HG03571 (cell line): ENCODE measurements at regions not wholly inside any gene's neighbourhood (a gene's known extent, or its start where the extent isn't known, plus 50 kb on each side); places are given as distances from the start of the nearest gene placed in this dataset.

Experiments used
- ATAC-seq: cut with Tn5 transposase; IDR thresholded peaks from one replicate; pipeline ENCODE4 v1.9.1; 2021; ENCODE audit not compliant: unreplicated experiment

DNA sequence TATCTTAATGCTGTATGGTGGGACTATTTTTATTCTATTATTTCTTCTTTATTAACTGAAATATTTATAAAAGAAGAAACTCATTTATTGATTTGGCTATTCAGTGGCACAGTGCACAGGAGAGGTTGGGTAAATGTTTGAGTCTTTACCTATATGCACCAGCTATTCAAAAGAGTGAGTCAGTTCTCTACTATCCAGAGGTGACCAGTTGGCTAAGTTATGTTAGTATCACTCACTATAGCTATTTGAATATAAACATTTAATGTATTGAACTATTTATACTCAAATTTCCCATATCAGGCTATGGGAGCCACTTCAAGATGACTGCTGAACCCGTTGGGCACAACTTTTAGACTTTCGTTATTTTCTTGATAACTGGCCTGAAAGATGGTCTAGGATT lies 106.1 kb upstream of the VEGFC start:
- ATAC-seq = no peak

DNA sequence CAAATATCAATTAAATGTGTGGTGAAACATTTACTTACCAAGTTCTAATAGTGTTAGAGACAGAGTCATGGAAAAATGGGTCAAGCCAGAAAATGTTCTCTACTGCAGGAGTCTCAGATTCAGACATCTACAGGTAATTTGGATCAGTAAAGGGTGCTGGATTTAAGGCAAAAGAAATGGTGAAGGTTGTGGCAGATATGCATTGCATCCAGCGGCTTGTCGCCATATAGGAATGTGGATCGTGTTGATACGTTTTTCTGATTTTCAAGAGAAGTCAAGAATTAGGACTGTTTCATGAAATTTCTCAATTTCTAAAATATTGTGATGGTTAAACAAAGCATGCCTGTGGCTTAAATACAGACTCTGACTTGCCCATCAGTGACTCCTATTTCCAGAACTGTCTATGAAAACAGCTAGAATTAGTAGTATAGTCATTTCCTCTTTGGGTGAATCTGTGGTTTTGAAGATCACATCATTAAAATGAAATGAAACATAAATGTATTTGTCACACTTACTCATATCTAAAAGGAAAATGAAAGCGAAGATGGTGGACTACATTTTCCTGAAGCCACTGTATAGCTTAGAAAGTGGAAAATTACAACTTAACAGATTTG lies 110.1 kb upstream of the VEGFC start:
- peak; percentile 92 for ATAC-seq

DNA sequence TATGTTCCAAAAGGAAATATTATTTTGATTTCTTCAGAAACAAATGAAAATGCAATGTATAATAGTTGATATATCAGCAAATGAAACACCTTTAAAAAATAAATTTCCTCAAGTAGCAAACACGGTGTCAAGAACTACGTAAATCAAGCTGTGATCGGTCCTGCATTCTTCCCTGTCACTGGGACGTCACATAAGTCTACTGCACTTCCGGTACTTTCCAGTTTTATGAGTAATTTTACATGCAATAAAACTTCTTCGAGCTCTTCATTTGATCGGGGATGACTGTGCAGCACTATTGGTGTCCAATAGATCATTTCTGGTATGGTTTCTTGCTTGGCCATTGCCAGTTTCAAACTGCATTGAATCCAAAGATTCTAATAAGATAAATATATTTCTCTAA lies 114.0 kb upstream of the VEGFC start:
- ATAC-seq = no peak

DNA sequence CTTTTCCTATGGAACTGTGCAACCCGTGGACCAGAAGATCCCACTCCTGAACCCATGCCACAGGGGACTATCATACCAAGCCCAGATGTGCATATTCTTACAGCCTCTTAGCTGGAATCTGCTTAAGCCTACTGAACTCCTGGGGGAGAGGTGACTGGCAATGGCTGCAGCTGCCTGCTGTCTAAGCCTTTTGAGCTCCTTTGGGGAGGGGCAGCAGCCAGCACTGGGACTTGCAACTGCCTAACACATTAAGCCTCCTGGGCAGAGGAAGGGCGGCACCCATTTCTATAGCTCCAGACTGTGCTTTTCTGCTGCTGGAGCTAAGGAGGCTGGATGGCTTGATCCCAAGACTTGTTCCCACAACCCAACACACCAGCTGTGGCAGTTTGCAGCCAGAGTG lies 117.9 kb upstream of the VEGFC start:
- no peak for ATAC-seq

DNA sequence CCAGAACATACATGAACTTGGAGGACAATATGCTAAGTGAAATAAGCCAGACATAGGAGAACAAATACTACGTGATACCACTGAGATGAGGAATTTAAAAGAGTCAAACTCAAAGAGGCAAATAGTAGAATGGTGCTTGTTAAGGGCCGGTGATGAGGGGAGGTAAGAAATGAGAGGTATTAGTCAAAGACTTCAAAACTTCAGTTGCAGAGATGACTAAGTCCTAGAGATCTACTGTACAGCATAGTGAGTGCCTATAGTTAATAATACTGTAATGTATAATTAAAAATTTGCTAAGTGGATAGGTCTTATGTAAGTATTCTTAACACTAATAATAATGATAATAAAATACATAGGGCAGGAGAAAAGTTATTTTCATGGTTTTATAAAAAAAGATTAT lies 126.9 kb upstream of the VEGFC start:
- no peak for ATAC-seq

DNA sequence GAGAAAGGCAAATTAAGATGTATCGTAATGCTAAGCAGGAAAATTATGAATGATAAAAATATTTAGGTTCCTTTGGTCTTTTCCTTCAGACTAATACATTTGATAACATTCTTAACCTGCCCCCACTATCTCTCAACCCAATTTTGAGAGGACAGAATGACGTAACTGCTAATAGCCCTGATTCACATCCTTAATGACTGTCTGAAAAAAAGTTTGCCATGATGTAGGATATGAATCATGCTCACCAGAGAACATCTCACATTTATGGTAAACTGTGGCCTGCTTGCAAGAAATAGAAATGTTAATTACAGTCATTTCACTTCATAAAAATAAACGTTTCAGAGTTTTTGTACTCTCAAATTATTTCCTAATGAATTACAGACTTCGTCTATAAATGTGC lies 128.0 kb upstream of the VEGFC start:
- no peak for ATAC-seq

DNA sequence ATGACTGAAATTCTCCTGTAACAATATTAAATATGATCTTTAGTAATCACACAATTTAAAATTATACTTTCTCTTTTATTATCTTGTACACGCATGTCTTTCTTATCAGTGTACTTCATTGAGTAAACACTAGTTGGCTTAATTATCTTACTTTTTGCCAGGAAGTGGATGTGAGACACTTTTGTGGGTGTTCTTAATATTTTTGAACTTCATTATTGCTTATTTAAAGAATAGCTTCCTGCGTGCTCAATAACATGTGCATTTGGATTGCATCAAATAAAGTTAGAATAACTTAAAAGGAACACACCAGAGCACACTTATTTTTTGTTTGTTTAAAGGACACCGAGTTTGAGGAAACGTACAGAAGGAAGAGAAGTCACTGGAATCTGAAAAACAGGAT lies 128.5 kb upstream of the VEGFC start:
- no peak for ATAC-seq

DNA sequence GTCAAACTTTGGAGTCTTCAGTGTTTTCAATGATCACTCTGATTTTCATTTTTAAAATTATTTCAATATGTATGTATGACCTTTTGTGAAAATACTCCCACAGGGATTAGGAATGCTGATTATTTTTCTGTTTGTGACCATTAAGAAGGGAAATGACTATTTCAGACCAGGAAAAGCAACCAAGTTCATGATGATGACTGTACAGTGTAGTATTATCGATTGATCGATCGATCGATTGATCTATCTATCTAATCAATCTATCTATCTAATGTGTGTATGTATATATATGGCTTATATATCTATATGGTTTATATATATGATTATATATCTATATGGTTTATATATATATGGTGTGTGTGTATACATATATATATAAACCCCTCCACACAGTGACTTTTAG lies 131.5 kb upstream of the VEGFC start:
- no peak for ATAC-seq

DNA sequence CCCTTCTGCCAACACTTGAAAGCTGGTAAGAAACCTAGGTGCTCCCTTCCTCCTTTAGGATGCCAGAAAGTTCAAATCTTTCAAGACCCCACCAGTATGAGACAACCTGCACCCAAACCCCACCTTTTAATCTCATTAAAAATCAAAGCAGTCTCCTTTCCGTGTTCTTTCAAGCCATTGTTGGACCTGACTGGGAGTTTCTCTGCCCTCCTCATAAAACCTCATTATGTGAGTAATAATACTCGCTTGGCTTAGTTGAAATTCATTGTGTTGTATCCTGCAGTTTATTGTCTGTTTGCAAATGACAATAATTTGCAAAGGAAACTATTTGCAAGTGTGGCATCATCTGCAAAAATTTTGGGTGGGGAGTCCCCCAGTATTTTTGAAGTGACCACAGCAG lies 133.2 kb upstream of the VEGFC start:
- ATAC-seq = no peak

DNA sequence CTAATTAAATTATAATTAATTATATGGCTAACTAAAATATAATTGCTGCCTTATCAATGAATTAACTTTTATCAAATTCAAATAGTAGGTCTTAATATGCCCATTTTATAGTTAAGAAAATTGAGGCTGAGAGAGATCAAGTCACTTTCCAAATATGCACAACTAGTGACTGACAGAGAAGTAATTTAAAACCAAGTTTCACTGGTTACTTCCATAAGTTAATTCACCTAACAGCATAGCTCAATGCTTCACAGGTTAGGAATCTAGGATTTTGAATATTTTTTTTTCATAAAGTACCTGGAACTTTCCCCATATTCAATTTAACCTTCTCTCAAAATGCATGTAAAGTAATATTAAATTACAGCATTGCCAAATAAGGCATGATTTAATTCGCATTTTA lies 134.4 kb upstream of the VEGFC start:
- ATAC-seq = no peak

DNA sequence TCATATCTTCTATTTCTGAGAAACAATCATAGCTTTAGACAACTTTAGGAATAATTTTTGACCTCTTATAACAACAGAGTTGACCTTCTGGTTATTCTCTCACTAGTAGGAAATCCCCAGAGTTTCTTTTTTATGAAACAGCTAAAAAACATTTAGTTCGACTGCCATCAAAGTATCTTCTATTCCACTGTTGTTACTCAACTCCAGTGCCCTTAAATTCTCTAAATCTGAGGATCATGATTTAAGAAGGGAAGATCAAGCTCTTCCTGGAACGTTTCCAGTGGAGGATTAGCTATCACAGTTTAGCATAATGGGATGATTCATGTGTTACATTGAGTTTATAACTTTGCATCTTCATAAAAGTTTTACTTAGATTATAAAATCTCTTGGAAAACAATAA lies 134.9 kb upstream of the VEGFC start:
- ATAC-seq = no peak

DNA sequence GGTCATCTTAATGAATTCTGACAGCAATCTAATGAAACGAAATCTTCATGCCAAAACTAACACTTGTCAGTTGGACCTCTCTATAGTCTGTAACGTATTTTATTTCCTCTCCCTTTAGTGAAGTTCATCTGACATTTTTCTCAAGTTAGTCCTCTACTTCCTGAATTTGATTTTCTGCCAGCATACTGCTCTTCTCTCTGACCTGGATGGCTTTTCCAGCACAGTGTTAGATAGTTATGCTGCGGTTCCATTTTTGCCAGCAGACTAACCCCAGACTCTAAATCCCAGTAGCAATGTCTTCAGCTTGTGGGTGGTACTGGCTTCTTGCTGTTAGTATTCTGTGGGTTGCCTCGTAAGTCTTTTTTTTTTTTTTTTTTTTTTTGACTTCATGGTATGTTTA lies 146.7 kb upstream of the VEGFC start:
- ATAC-seq = no peak

DNA sequence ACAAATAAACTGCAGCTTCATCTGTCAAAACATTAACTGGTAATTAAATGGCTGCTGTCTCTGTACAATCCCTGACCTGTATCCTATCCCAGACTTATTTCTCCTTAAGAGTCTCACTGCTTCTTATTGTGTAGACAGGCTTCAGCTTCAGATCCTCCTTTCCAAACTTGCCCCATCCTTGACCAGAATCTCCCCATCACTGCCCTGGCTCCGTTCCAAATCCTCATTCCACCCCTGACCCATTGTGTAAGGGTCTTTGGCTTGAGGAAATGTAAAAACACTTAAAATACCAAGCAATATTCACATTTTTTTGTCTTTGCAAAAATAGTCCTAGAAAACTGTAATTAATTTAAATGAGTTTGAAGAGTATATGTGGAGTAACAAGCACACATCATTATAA lies 152.6 kb upstream of the VEGFC start:
- no peak for ATAC-seq

DNA sequence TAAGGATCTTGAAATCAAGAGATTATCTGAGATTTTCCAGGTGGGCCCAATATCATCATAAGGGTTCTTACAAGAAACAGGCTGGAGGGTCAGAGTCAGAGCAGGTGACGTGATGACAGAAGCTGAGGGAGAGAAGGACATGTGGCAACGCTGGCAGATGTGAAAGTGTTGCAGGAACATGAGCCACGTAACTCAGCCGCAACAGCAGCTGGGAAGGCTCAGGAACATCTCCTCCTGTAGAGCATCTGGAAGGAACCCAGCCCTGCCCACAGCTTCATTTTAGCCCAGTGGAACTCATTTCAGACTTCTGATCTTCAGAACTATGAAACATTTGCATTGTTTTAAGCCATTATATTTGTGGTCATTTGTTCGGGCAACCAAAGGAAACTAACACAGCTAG lies 156.3 kb upstream of the VEGFC start:
- ATAC-seq = no peak

DNA sequence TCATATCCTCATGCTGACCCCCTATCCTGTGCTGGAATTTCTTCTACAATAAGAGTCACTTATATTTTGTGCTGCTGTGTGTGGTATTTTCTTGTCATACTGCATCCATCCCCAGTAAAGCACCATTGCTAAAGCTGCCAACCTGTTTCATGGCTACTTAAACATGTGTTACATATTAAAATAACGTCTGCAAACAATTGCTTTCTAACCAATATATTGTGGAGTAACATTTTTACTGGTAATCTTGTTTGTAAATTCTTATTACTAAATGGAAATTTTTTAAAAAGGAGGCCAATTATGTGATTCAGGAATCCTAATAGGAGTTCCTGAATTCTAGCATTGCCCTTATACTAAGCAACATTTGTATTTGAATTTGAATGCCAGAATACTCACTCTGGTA lies 160.3 kb upstream of the VEGFC start:
- no peak for ATAC-seq

DNA sequence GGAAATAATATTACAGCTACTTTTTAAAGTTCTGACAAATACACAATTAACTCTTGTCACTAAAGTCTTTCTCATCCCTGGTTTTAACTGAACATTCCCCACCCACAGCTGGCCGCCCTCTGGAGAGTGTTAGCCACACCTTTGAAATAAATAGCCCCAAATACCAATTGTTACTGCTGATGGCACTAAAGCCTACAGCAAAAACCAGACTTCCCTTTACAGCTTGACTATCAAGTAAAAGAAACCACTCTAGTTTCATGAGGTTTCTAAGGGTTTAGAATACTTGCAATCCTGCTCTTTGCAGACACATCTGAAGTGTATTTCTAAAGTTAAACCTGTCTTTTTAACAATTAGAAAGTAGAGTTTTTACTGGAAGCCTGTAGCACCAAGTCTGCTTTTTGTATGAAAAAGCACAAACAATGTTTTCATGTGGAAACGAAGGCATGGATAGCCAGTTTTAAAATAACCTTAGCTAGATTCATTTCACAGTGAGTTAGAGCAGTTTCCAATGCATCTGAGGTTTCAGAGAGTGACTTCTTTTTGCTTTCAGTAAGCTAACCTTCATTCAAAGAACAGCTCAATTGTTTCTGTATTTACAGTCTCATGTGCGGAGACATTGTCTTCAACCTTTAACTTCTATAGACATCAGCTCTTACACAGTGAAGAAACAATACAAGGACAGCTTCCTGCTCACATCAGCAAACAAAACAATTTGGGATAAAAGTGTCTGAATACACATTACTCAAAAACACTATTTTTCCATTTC lies 164.8 kb upstream of the VEGFC start:
- ATAC-seq = no peak

DNA sequence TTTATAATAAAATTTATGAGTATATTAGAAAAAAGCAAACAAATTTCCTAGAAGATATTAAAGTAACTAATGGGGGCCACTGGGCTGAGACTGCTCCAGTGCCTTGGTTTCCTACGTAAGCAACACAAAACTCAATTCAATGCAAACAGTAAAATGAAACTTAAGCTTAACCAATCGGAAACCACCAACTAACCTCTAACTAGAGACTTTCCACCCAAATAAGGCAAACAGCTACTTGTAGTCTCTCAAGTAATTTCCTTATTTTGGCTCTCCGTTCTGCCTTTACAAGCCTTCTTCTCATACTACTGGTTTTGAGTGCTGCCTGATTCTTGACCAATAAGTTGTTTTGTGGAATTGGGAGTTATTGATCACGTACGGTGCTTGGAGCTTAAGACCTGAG lies 167.3 kb upstream of the VEGFC start:
- no peak for ATAC-seq

DNA sequence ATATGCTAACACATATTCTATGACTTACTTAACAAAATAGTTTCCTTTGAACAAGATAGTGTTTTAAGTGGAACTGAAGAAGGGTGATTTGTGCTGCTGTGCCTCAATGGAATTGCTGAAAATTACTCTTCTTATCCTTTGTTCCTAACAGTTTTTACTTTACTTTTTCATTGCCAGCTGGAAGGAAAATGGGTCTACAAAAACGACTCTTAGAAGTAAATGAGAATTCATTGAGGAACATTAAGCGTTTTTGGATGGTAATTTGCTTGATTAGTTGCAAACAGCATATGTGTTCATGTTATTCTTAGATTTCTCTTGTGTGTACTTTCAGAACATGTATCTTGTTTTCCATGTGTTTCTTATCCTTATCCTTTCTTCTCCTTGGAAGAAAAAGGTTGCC lies 170.4 kb upstream of the VEGFC start:
- ATAC-seq = no peak

DNA sequence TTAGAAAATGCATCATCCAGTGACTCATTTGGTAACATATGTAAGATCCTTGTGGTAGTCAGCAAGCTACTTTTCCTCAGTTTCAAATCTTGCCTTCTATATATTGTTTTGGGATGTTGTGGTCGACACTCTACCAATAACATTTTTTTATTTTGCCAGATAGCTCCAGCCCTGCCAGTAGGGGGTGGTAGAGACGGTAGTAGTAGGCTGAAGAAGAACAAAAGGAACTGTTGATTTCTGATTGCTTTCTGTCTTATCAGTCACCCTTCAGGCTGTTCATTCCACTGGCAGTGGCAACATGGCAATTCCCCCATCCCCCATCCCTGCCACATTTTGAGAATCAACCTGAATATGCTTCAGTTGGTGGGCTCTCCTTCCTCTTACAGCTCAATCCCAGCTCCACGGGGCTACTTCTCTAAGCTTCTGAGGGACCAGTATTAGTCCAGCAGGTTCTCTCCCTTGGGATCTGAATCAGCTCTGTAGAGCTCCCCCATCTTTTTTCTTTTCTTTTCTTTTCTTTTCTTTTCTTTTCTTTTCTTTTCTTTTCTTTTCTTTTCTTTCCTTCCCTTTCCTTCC lies 171.5 kb upstream of the VEGFC start:
- no peak for ATAC-seq

DNA sequence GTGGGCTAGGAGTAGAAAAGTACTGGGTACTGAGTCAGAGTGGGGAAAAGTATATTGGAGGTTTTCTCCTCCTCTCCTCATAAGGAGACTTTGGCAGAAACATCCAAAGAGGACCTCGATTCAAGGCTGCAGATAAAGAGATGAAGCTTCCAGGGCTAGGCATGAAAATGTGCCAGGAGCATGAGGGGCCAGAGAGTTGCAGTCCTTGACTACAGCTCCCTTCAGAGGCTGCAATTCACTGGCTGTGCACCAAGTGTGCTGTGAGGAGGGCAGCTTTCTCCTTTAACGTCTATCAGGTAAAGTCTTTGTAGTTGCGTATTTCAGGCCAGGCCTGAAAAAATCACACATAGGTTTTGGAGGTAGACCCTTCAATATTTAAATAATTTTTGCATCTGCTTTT lies 174.9 kb upstream of the VEGFC start:
- ATAC-seq = no peak

DNA sequence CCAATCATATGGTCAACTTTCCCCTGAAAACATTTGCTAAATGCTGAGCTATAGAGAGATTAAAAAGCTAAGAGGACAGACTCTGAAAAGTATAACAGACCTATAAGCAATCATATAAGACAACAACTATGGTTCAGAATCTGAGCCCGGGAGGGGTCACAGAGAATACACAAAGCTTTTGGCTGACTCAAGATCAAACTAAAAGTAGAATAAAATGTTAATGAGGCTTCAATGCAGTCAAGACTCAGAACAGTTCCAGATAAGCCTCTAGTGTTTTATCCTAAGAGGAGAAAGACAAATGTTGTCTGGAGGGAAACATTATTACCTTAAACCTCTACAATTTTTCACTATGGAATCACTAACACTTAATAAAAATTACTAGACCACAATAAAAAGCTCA lies 175.4 kb upstream of the VEGFC start:
- ATAC-seq = no peak

DNA sequence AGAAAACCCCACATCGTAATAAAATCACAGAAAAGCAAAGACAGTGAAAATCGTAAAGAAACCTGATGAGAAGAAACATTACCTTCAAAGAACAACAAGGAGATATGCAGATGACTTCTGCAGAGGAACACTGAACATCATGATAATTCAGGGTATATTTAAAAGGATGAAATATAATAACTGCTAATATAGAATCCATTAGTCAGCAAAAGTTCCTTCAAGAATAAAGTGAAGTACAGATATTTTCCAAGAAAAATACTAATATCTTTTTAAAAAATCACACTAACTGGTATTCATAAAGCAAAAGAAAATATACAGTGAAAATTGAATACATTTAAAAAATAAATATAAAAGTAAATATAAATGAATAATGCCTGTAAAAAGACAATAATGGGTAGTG lies 176.3 kb upstream of the VEGFC start:
- no peak for ATAC-seq

DNA sequence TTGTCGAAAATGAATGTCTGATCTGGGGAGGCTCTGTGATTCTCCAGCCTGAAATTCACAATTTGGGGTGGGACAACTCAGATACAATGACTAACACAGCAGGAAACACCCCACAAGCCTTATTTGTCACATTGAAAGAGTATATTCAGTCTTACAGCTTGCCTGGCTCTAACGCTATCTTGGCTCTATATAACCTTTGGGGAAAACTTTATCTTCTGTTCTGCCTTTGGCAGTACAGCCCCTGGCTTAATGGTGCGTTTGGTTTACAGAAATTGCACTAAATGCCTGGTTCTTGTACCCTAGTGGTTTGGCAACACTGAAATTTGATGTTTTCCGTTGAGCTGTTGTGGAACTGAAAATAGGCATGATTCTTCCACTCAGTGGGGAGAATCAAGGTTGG lies 178.1 kb upstream of the VEGFC start:
- ATAC-seq = no peak
